Stimulated activated CD4-positive, alpha-beta T cell treated with anti-CD3 and anti-CD28 coated beads, Interleukin-4, amount 100 ng/mL, for 24 hours (primary cell): ENCODE measurements at regions not wholly inside any gene's neighbourhood (a gene's known extent, or its start where the extent isn't known, plus 50 kb on each side); places are given as distances from the start of the nearest gene placed in this dataset.
A peak's percentile ranks its signal among the peaks of the same experiment; 100 is the strongest.
"Not testable (repeated sequence)": the region's sequence is repeated elsewhere in the genome, so short reads cannot be mapped to it uniquely, and the experiment has no call there.

Source experiments
- DNase-seq: peaks from one replicate; pipeline ENCODE4 v3.0.0-alpha.2; 2020

DNA sequence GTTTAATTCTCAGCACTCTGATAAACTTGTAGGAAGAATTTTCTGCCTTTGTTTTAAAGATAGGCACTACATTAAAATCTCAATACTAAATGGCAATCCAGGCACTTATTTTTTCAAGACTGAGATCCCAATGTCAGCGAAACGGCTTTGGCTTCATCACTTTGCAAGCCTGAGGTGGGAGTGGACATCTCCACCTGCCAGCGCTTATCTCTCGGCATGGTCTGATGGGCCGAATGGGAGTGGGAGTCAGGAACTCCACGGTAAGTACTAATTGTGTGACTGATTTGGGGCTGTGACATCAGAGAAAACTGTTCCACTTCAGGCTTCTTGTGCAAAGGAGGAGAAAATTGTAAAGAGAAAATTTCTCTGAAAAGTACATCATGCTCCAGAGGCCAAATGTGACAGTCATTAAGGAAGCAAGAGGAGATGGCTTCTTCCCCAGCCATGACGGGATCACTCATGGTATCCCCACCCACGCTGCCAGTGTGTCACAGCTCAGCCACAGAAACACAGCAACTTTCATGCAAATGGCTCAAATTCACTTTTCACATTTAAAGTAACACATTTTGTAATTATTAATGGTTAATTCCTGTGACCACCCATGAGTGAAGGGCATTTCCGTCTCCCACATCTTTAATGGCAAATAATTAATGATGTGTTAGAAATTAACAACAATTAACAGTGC, 385.5 kb upstream of the HNRNPA3 start:
- DNase-seq, result peak; percentile 49

DNA sequence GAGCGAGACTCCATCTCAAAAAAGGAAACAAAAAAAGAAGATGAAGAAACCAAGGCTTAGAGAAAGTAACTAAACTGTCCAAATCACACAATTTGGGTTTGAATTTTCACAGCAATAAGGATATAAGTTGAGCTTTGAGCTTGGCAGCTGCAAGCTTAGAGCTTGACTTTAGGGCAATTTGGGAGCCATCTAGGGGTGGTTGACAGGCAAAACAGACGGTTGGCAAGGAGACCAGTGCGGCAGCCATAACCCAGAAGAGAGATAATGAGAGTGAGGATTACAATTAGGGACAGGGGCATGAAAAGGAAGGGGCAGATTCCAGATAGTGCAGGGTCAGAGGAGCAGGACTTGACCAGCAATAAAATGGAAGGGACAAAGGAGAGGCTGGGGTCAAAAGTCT, 382.2 kb upstream of the HNRNPA3 start:
- no peak for DNase-seq

DNA sequence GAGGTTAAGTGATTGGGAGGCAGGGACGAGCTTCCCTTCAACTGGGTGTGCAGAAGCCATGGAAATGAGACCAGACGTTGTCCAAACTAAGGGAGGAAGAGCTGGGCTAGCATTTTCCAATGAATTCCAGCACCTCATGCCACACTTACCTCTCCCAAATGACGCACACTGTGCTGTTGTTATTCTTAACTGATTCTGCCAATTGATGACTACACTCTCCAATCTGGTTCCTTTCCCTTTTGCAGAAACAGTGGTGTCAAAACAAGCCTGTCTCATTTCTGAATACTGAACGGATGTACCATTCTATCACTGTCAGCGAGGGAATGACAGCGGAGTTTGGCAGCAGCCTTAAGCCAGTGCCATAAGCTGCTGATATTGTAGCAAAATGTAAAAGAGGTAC, 380.5 kb upstream of the HNRNPA3 start:
- DNase-seq, result no peak

DNA sequence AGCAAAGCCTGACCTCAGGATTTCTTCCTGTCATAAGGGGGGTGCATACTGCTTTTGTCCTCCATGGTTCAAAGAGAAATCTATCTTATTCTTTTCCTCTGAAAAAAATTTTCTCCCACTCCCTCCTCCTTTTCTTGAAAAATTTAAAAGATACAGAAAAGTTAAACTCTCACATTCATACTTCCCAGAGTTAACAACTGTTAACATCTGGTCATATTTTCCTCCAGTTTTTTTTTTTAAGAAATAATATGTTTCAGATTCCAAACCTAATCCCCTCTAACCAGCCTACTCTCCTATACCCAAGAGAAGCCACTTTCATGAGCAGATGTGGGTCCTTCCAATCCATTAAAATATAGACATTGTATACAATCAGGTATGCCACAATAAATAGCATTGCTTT, 378.9 kb upstream of the HNRNPA3 start:
- no peak for DNase-seq

DNA sequence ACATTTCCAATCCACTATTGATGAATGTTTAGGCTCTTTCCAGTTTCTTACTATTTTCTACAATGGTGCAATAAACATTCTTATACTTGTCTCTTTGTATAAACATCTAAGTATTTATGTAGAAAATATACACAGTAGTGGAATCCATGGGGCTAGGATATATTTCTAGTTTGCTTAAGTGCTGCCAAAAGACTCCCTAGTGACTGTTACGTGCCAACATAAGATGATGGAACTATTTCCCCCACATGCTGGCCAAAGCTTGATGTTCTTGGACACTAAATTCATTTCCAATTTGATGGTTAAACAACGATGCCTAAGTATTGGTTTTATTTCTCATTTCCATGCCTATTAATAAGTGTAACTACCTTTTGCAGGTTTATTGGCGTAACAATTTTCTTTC, 378.4 kb upstream of the HNRNPA3 start:
- no peak for DNase-seq

DNA sequence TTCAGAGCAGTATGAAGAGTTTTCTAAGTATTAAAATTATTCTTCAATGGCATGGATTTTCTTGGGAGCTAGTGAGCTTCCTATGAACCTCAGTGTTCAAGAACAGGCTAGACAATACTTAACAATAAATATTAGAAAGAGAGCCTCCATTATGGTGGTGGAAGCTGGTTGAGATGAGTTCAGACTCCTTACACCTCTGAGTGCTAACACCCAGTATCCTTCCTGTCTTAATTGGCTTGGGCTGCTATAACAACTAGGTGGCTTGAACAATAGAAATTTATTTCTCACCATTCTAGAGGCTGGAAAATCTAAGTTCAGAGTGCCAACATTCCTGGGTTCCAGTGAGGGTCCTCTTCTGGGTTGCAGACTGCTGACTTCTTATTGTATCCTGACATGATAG, 369.4 kb upstream of the HNRNPA3 start:
- no peak for DNase-seq

DNA sequence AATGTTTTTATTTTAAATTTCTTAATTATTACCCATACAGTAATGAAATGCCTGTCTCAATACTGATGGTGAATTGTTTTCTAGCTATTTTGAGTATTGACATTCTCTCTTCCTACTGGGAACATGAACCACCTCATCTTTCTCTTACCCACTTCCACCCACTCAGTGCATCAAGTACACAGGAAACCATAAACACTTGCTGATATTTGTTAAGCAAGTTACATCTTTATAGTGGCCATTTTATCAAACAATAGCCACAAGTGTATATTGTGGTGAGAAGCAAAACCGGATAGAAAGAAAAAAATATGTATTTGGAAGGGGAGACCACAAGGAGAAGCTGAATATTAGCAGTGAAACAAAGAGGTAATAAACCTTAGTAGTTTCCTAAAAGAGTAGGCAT, 368.1 kb upstream of the HNRNPA3 start:
- no peak for DNase-seq

DNA sequence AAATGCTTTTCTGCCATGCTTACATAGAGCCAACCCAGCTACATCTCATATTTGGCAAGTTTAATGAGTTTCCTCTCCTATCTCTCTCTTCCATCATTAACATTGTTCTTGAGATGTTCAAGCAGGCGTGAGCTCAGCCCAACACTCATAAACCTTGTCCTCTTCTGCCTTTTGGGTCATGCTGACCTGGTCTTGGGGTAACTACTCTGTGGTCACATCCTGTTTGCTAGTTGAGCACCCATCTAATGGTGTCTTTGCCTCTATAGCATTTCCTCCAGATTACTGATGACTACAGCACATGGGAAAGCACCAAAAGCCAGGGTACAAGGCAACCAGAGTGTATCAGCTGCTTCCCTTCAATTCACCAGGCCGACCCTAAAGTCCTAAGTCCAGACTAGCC, 366.9 kb upstream of the HNRNPA3 start:
- no peak for DNase-seq

DNA sequence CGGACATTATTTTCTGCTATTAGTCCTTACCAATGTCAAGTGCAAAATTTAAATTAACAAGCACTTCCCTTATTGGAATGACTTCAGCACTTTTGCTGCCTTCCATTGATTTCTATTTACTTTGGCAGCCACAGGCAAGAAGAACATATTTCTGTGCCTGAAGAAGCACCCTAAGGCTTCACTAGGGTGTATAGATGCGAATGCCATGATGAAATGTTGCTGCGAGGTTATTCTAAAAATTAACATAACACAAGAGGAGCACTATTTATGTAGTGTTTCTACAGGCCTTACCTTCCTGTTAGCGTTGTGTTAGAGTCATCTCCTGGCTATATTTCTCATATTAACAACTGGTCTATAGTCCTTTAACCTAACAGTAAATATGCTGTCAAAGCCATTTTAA, 365.0 kb upstream of the HNRNPA3 start:
- no peak for DNase-seq

DNA sequence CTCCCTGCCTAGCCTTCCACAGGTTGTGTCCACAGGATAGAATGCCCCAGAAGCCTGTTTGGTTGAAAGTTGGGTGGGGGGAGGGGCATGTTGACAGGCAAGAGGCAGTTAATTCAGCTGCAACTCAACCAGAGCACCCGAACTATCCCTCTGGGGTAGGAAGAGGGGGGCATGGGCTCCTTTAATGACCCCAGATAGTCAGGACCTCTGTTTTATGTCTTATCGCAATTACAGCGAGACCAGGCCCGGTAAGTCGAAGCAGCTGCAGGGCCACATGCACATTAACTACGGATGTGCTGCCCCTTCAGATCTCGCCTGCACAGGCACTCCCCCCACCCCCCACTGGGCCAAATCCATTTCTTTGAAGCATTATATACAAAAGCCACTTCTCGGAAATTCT, 363.8 kb upstream of the HNRNPA3 start:
- no peak for DNase-seq

DNA sequence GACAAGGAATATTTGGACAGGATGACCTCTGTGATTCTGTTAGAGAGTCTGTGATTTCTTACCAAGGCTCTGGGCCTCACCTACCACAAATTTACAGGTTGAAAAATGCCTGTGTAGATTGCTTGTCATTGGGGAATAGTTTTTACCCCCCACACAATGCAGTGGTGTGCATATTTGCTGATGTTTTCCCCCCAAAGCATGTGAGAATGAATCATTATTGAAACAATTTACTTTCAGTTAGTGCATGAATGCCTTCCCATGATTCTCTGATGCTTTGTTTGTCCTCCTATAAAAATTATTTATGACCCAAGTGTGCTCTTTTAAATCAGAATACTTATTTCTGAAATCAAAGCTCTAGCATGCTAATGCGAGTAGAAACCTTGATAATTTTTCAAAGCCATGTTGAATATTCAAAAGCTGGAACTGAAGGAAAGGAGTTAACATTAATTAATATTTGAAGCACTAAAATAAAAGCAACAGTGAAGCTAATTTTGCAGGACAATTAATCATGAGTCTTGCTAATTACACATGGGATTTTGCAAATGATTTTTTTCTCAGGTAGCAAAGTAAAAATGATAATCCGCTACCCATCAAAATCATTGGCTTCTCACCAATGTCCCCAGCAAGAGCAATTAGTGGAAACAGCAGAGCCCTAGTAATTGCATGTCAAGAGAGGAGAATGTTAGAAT, 361.2 kb upstream of the HNRNPA3 start:
- no peak for DNase-seq

DNA sequence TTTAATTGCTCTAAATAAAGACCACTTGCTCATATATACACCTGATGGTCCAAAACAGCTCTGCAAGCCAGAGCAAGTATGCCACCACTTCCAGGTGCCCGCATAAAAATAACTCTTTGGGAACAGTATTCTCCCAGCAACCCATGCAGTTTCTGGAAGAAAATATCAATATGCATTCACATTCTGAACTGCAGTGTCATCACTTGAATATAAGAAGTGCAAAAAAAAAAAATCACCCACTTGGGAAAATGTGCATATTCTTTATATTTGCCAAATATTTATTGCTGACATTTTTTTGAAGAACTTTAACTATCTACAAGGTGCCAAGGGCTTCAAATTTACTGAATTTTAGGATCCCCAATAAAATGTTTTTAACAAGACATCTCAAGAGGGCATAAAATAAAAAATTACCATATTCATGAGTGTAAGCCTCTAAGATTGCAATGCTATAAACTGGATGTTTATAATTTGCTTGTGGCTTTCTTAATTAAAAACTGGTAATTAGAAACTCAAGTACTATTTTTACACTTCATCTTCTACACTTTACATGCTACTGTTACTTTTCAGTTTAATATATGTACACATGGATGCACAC, 360.6 kb upstream of the HNRNPA3 start:
- no peak for DNase-seq

DNA sequence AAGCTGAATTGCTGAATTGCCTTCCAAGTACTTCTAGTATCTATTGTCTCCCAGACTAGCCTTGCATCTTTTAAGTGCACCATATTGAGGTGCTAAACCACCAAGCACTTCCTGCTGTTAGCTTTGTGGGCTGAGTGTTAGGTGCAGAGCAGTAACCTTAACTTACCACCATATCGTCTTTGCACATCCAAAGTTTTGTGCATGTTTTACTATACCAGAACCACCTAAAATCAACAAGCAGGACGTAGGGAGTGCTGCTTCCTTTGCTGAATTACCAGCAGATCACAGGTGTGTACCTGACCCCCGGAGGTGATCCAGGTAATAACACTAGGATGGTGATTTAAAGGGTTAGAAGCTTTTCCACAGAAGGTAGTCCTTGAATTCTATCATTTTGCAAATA, 359.9 kb upstream of the HNRNPA3 start:
- peak; percentile 10 for DNase-seq

DNA sequence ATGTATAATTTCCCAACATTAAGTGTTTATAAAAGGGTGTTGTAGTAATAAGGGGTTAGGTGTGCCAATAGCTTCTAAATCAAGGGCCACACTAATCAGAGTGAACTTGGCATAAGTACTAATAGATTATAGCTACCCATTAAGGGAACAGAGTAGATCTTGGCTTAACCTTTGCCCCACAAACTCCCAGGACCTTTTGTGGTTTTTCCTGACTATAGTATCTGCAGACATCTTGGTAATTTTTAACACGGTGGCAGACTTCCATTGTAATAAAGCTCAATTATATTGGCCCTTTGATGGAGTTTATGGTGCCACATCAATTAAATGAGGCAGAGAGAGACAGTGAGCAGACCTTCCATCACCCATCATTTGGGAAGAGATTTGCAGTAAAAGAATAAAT, 358.5 kb upstream of the HNRNPA3 start:
- DNase-seq, result no peak

DNA sequence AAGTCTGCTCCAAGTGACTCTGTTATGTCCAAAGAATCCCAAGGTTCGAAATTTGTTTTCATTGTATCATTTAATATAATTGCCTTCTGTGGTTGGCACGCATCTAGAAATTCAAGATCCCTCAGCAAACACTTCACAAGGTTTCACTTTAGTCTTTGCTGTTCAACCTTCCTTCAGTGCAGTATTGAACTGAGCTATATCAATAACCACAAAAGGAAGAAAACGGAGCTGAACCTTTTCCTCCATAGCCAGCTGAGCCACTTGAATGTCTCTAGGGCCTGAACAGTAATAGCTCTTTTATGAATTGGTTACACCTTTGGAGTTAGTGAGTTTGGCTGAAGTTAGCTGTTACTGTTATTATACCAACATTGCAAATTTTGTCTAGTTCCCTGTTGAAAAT, 357.7 kb upstream of the HNRNPA3 start:
- DNase-seq, result no peak

DNA sequence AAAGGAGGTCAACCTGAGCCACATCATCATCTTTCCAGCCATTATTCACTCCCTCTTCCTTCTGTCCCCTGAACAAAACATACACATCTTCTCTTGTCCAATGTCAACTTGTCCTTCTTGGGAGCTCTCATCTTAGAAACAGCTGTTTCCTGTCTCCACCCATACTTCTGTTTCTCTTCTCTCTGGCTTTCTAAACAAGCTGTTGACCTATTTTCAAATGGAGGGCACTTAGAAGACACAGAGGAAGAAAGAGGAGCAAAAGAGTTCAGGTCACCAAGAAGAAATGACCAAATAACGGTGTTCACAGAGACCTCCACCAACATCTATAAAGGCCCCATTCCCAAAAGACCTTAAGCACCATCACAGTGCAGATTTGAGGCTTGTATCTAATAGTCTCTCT, 355.9 kb upstream of the HNRNPA3 start:
- no peak for DNase-seq

DNA sequence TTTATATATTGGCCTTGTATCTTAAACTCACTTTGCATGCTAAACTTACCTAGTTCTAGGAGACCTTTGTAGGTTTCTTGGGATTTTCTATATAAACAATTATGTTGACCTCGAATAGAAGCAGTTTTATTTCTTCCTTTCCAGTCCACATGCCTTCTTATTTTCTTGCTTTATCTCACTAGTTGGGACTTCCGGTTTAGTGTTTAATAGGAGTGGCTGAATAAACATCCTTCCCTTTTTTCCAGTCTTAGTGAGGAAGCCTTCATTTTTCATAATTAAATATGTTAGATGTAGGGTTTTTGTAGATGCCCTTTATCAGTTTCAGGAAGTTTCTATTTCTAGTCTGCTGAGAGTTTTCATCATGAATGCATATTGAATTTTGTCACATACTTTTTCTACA, 347.3 kb upstream of the HNRNPA3 start:
- DNase-seq, result no peak

DNA sequence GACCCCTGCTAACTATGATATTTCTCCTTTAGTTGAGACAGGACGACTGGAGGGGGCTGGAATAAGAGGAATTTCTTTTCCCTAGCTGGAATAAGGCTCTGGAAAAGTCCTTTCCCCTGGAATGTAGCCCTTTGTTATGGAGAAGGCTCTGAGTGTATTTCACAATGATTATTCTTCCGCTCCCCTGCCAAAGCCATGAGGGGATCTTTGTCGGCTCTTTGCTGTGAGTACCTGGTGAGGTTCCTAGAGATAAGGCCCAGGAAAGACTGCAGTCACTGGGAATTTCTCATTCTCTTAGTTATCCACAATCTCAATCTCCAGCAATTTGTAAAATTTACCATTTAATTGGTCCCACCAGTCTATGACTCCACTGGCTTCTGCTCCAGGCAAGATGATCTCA, 340.2 kb upstream of the HNRNPA3 start:
- no peak for DNase-seq

DNA sequence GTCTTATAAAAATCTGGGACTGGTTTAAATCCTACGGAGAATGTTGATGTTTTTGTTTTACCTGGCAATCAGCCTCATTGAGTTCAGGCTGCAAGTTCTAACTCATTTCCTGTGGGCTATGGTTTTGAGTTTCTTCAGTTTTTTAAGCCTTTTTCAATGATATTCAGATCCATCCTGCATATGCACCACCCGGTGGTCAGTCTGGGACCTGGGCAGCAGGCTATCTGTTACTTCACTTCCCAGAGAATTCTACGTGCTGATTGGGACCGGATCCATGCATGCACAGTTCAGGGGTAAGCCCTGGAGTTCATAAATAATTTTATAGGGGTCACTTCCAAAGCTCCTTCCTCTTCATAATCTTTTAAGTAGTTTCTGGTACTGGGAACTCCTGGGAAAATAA, 339.2 kb upstream of the HNRNPA3 start:
- no peak for DNase-seq

DNA sequence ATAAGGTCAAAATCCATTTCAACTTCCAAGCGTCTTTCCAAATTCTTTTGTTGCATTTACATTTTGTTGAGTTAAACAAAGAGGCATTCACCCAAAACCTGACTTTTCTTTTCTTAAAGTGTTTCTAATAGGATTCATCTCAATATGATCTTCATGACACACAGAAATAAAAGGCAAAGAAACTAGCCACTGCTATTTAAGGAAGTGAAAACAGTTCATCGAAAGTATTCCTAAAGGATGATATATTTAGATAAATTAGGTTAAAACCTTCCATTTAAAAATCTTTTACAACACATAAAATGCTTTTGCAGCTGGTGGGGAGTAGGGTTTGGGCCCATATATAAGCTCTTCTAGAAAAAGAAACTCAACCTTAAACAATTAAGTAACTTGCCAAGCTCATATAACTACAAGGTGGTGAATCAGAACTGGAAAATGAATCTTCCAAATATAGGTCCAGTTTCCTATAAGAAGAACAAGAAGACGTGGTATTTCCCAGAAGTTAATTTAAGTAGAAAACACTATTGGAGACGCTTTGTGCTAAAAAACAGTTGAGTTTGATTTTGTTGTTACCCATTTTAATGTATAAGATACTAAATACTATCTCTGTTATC, 336.0 kb upstream of the HNRNPA3 start:
- no peak for DNase-seq

DNA sequence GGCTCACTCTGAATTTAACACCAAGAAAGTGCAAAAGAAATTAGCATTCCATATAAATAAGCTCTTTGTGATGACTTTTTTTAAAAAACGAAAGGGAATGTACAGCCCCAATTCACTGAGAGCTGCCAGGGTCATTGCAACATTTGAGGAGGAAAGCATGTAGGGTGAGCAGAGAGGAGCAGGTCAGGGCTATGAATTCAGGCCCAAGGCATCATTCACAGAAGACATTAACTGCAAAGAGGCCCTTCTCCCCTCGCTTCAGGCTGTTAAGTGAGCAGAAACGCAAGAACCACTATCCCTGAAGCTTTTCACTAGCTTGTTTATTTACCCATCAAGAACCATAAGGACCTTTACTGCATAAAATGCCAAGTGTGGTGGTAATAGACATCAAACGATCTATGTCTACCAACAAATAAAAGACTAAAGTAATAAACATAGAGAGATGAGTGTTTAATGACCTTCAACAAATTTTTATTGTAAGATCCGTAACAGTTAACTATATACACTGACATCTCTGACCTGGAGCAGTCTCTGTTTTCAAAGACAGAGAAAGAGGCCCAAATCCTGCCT, 333.1 kb upstream of the HNRNPA3 start:
- no peak for DNase-seq

DNA sequence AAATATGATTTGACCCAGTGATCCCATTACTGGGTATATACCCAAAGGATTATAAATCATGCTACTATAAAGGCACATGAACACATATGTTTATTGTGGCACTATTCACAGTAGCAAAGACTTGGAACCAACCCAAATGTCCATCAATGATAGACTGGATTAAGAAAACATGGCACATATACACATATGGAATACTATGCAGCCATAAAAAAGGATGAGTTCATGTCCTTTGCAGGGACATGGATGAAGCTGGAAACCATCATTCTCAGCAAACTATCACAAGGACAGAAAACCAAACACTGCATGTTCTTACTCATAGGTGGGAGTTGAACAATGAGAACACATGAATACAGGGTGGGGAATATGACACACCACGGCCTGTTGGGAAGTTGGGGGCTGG, 330.5 kb upstream of the HNRNPA3 start:
- DNase-seq, result not testable (repeated sequence)

DNA sequence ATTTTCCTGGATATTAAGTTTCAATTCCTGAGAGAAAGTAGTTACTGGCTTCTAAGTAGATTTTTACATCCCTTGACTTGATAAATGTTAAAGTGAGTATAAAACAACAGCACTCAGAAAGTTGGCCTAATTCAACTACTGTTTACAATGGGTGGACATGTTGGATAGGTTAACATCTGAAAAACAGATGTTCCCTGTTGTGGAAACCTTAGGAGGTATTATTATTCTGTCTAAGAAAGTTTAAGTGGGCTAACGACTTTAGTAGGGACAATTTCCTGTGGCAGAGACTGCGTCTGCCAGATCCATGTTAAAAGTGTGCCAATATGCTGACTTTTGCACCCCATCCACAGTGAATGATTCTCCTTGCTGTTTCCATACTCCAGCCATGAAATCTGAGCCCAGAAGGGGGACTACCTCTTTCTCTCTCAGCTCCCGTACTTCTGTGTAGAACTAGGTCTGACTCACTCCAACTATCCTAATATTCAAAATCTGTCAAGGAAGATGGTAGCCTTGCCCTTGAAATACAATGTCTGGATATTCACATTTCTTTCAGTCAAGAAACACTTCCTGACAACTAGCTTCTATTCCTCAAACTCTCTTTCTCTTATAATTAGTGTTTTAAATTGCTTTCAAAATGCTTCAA, 327.5 kb upstream of the HNRNPA3 start:
- no peak for DNase-seq
